Activated B cell treated with CpG ODN at 0.5 μM for 24 hours (primary cell): ENCODE measurements at regions not wholly inside any gene's neighbourhood (a gene's known extent, or its start where the extent isn't known, plus 50 kb on each side); places are given as distances from the start of the nearest gene placed in this dataset.
A peak's percentile ranks its signal among the peaks of the same experiment; 100 is the strongest.

Source experiments
- ATAC-seq: fragments of 200-7000 bp; cut with Tn5 transposase; one replicate; pipeline ENCODE4 v1.10.0; 2021; ENCODE audit warnings: low read depth, mild to moderate bottlenecking, moderate library complexity
- CTCF ChIA-PET: fragments of 350-600 bp; sonication (Branson Sonifier 250); formaldehyde crosslinking; loops from one replicate; lab custom pipeline; 2021; ENCODE audit warnings: antibody characterized with exemption; lab: Charles Lee
- POLR2A ChIA-PET: fragments of 350-600 bp; sonication (Branson Sonifier 250); formaldehyde crosslinking; loops from one replicate; lab custom pipeline; 2021; ENCODE audit warnings: antibody characterized with exemption; lab: Charles Lee
- DNase-seq: peaks from one replicate; pipeline ENCODE4 v3.0.0; 2022
- H3K27ac Mint-ChIP-seq: one replicate; pipeline ENCODE4 v1.8.0; 2020; ENCODE audit warnings: mixed read lengths
- H3K27me3 Mint-ChIP-seq: one replicate; pipeline ENCODE4 v1.8.0; 2021; ENCODE audit warnings: mixed read lengths
- H3K36me3 Mint-ChIP-seq: one replicate; pipeline ENCODE4 v1.8.0; 2021; ENCODE audit warnings: low read depth, mixed read lengths
- H3K4me1 Mint-ChIP-seq: one replicate; pipeline ENCODE4 v1.8.0; 2021; ENCODE audit warnings: mixed read lengths
- H3K4me3 Mint-ChIP-seq: one replicate; pipeline ENCODE4 v1.8.0; 2020; ENCODE audit warnings: mild to moderate bottlenecking, mixed read lengths
- H3K9me3 Mint-ChIP-seq: one replicate; pipeline ENCODE4 v1.8.0; 2020; ENCODE audit warnings: mixed read lengths
- CTCF ChIP-seq: fragments of 200-600 bp; IDR thresholded peaks from one replicate; pipeline ENCODE4 v1.8.0; 2022; ENCODE audit warnings: antibody characterized with exemption, mild to moderate bottlenecking
- intact Hi-C: fragments of 100-400 bp; cut with micrococcal nuclease; formaldehyde crosslinking; loops from one replicate; pipeline ENCODE4 v1.15.1; 2024

GRCh38 chr3:177357352-177358090 lies 160.2 kb upstream of the TBL1XR1 start:
- Mint-ChIP-seq H3K4me1 (peaks cover 82% of the 10 kb centered on the region), H3K9me3 (no peaks in the 10 kb centered on the region), H3K4me3 (peak overlapping the region; percentile 77), H3K27me3 (no peaks in the 10 kb centered on the region), H3K27ac (peak overlapping the region; percentile 98), H3K36me3 (peaks cover 4% of the 10 kb centered on the region)
- ATAC-seq (peak; percentile 9), DNase-seq (no peak)
- intact Hi-C loops = loop anchor here (1.0 to 10.0 kb wide), 3 partner anchors 77 to 1027 kb away; no protein-coding TSS in a partner anchor
- TF ChIP-seq CTCF = no peak
- ChIA-PET CTCF (interaction anchor here (0.7 to 1.3 kb wide), 3 partner anchors 106 to 307 kb away, joined by 3 read pairs; no protein-coding TSS in a partner anchor), POLR2A (interaction anchor here (0.6 to 8.0 kb wide), 10 partner anchors 9 to 307 kb away, joined by 3 to 247 read pairs (median 6); partner anchors contain the start of gene TBL1XR1)

GRCh38 chr3:177358091-177358976 lies 161.1 kb upstream of the TBL1XR1 start:
- no peaks in the 10 kb centered on the region for H3K27me3 Mint-ChIP-seq
- ATAC-seq (peak; percentile 37), DNase-seq (peak; percentile 38)
- peaks cover 4% of the 10 kb centered on the region for H3K36me3 Mint-ChIP-seq
- H3K27ac Mint-ChIP-seq = peak overlapping the region; percentile 98
- H3K4me3 Mint-ChIP-seq = peak overlapping the region; percentile 77
- H3K9me3 Mint-ChIP-seq = no peaks in the 10 kb centered on the region
- intact Hi-C loops = loop anchor here (2.0 to 10.0 kb wide), 2 partner anchors 78 to 1026 kb away; no protein-coding TSS in a partner anchor
- ChIA-PET POLR2A (interaction anchor here (0.6 to 8.0 kb wide), 15 partner anchors 12 to 308 kb away, joined by 3 to 247 read pairs (median 7); partner anchors contain the start of gene TBL1XR1), CTCF (interaction anchor here (1.3 to 3.8 kb wide), 3 partner anchors 107 to 162 kb away, joined by 3 to 29 read pairs (median 3); partner anchors contain the start of gene TBL1XR1)
- TF ChIP-seq CTCF = no peak
- H3K4me1 Mint-ChIP-seq = peaks cover 77% of the 10 kb centered on the region

GRCh38 chr3:177358977-177359592 lies 161.8 kb upstream of the TBL1XR1 start:
- H3K9me3 Mint-ChIP-seq = no peaks in the 10 kb centered on the region
- H3K4me1 Mint-ChIP-seq = peaks cover 73% of the 10 kb centered on the region
- H3K36me3 Mint-ChIP-seq = peaks cover 4% of the 10 kb centered on the region
- peak; percentile 50 for DNase-seq
- ChIA-PET POLR2A (interaction anchor here (0.8 to 8.0 kb wide), 30 partner anchors 9 to 418 kb away, joined by 3 to 247 read pairs (median 6); partner anchors contain the start of gene TBL1XR1), CTCF (interaction anchor here (1.1 to 3.8 kb wide), 9 partner anchors 18 to 419 kb away, joined by 3 to 29 read pairs (median 5); partner anchors contain the start of gene TBL1XR1)
- ATAC-seq = peak; percentile 20
- H3K4me3 Mint-ChIP-seq = peak overlapping the region; percentile 85
- intact Hi-C loops = loop anchor here (1.0 to 10.0 kb wide), 4 partner anchors 41 to 1026 kb away; no protein-coding TSS in a partner anchor
- no peak for TF ChIP-seq CTCF
- H3K27me3 Mint-ChIP-seq = no peaks in the 10 kb centered on the region
- H3K27ac Mint-ChIP-seq = peak overlapping the region; percentile 98

- Mint-ChIP-seq H3K36me3 (peaks cover 4% of the 10 kb centered on the region), H3K4me3 (peak overlapping the region; percentile 85), H3K4me1 (peaks cover 67% of the 10 kb centered on the region), H3K27ac (peak overlapping the region; percentile 98), H3K9me3 (no peaks in the 10 kb centered on the region), H3K27me3 (no peaks in the 10 kb centered on the region)
- CTCF ChIA-PET = interaction anchor here (0.5 to 3.8 kb wide), 13 partner anchors 17 to 487 kb away, joined by 3 to 29 read pairs (median 3); partner anchors contain the start of gene TBL1XR1
- TF ChIP-seq CTCF = no peak
- POLR2A ChIA-PET = interaction anchor here (0.6 to 8.0 kb wide), 37 partner anchors 9 to 417 kb away, joined by 3 to 247 read pairs (median 5); partner anchors contain the start of gene TBL1XR1
- intact Hi-C loops = loop anchor here (1.0 to 10.0 kb wide), 15 partner anchors 7 to 1025 kb away; partner anchors contain the start of gene TBL1XR1
- peak; percentile 98 for DNase-seq
- peak; percentile 74 for ATAC-seq
Measured at GRCh38 chr3:177359593-177360357, 162.5 kb upstream of the TBL1XR1 start.
